ENCODE measurements at regions not wholly inside any gene's neighbourhood (a gene's known extent, or its start where the extent isn't known, plus 50 kb on each side); places are given as distances from the start of the nearest gene placed in this dataset.

- TF ChIP-seq CTCF (IDR thresholded peaks at IDR 0.05) (no peak), POLR2AphosphoS5 (IDR thresholded peaks at IDR 0.05) (no peak), EP300 (IDR thresholded peaks at IDR 0.05) (no peak)
Observed at GRCh38 chr1:239262538-239262937, 123.8 kb upstream of the CHRM3 start.

All from sigmoid colon (tissue), 4 donors.